ENCODE measurements at regions not wholly inside any gene's neighbourhood (a gene's known extent, or its start where the extent isn't known, plus 50 kb on each side); places are given as distances from the start of the nearest gene placed in this dataset.

- no peaks in the 10 kb centered on the region for H3K36me3 ChIP-seq (replicated peaks in 1 of 2; ENCODE audit: control extremely low read depth in 1 of 2, control insufficient read depth in 1 of 2, extremely low read depth in 1 of 2, insufficient read depth in 2 of 2, low read length in 1 of 2)
- H3K9me3 Mint-ChIP-seq (ENCODE audit: insufficient read depth) = no peaks in the 10 kb centered on the region
- WGBS (ENCODE audit: insufficient coverage) = no CpG with 5 or more reads among the region's 2 CpGs
- H3K79me2 ChIP-seq (ENCODE audit: control insufficient read depth, insufficient read depth, low read length) = no peaks in the 10 kb centered on the region
- H3K4me3 ChIP-seq (ENCODE audit: control extremely low read depth in 1 of 5, extremely low read depth in 1 of 5, insufficient read depth in 1 of 5, low read depth in 2 of 5, low read length in 4 of 5) = no peak overlapping the region
- H3K9ac ChIP-seq (ENCODE audit: low read length) = no peak overlapping the region
- ATAC-seq (ENCODE audit: low read depth) (no peak), DNase-seq (no peak)
- H3K27me3 ChIP-seq (replicated peaks in 1 of 4; ENCODE audit: control extremely low read depth in 1 of 4, control insufficient read depth in 3 of 4, insufficient read depth in 4 of 4, low read length in 3 of 4) = no peaks in the 10 kb centered on the region
- H3K27ac ChIP-seq (ENCODE audit: low read length in 2 of 2) = no peak overlapping the region
- H3K27me3 Mint-ChIP-seq = no peaks in the 10 kb centered on the region
- H3K27ac Mint-ChIP-seq = no peak overlapping the region
- ChIA-PET POLR2A (no interaction called here), CTCF (no interaction called here)
- H2AFZ ChIP-seq (ENCODE audit: insufficient read depth, low read depth, low read length, poor library complexity, severe bottlenecking) = no peak overlapping the region
- no peak overlapping the region for H3K4me3 Mint-ChIP-seq
- peaks cover 0 to 3% (median 3%) of the 10 kb centered on the region in 3 donors for H3K9me3 ChIP-seq (ENCODE audit: control extremely low read depth in 1 of 3, control insufficient read depth in 2 of 3, insufficient read depth in 1 of 3, low read length in 2 of 3)
- peaks cover 3% of the 10 kb centered on the region for H3K4me1 Mint-ChIP-seq
- no peak for TF ChIP-seq CTCF (IDR thresholded peaks at IDR 0.05)
- TF ChIP-seq EZH2 (IDR thresholded peaks at IDR 0.05; ENCODE audit: borderline replicate concordance, insufficient read depth, low read depth, low read length, poor library complexity, severe bottlenecking) = no peak
- intact Hi-C loops (cut with micrococcal nuclease) = no loop called here
- H3K4me2 ChIP-seq (replicated peaks; ENCODE audit: low read depth, low read length, poor library complexity, severe bottlenecking) = no peak overlapping the region
- H4K20me1 ChIP-seq (ENCODE audit: control insufficient read depth, insufficient read depth, low read length, poor library complexity, severe bottlenecking) = no peaks in the 10 kb centered on the region
- no peaks in the 10 kb centered on the region for H3K4me1 ChIP-seq (ENCODE audit: control insufficient read depth in 2 of 2, insufficient read depth in 2 of 2, low read length in 2 of 2)
Measured at GRCh38 chr3:15896500-15896899, 98.7 kb upstream of the ANKRD28 start.

- no peaks in the 10 kb centered on the region for H3K27me3 Mint-ChIP-seq
- 100% methylated on average over 2 of the region's 2 CpGs for WGBS (ENCODE audit: insufficient coverage)
- POLR2A ChIA-PET = no interaction called here
- Histone ChIP-seq H3K27ac (ENCODE audit: low read length in 2 of 2) (no peak overlapping the region), H2AFZ (ENCODE audit: insufficient read depth, low read depth, low read length, poor library complexity, severe bottlenecking) (no peak overlapping the region), H3K4me3 (ENCODE audit: control extremely low read depth in 1 of 5, extremely low read depth in 1 of 5, insufficient read depth in 1 of 5, low read depth in 2 of 5, low read length in 4 of 5) (no peak overlapping the region), H3K4me1 (ENCODE audit: control insufficient read depth in 2 of 2, insufficient read depth in 2 of 2, low read length in 2 of 2) (no peaks in the 10 kb centered on the region), H3K36me3 (replicated peaks in 1 of 2; ENCODE audit: control extremely low read depth in 1 of 2, control insufficient read depth in 1 of 2, extremely low read depth in 1 of 2, insufficient read depth in 2 of 2, low read length in 1 of 2) (no peaks in the 10 kb centered on the region), H4K20me1 (ENCODE audit: control insufficient read depth, insufficient read depth, low read length, poor library complexity, severe bottlenecking) (no peaks in the 10 kb centered on the region), H3K27me3 (replicated peaks in 1 of 4; ENCODE audit: control extremely low read depth in 1 of 4, control insufficient read depth in 3 of 4, insufficient read depth in 4 of 4, low read length in 3 of 4) (no peaks in the 10 kb centered on the region), H3K79me2 (ENCODE audit: control insufficient read depth, insufficient read depth, low read length) (no peaks in the 10 kb centered on the region), H3K9ac (ENCODE audit: low read length) (no peak overlapping the region), H3K9me3 (ENCODE audit: control extremely low read depth in 1 of 3, control insufficient read depth in 2 of 3, insufficient read depth in 1 of 3, low read length in 2 of 3) (peaks cover 0 to 3% (median 3%) of the 10 kb centered on the region in 3 donors), H3K4me2 (replicated peaks; ENCODE audit: low read depth, low read length, poor library complexity, severe bottlenecking) (no peak overlapping the region)
- intact Hi-C loops (cut with micrococcal nuclease) = no loop called here
- TF ChIP-seq EZH2 (IDR thresholded peaks at IDR 0.05; ENCODE audit: borderline replicate concordance, insufficient read depth, low read depth, low read length, poor library complexity, severe bottlenecking) (no peak), CTCF (IDR thresholded peaks at IDR 0.05) (no peak)
- no peak overlapping the region for H3K4me3 Mint-ChIP-seq
- H3K9me3 Mint-ChIP-seq (ENCODE audit: insufficient read depth) = no peaks in the 10 kb centered on the region
- no peak overlapping the region for H3K27ac Mint-ChIP-seq
- no peak for DNase-seq
- H3K4me1 Mint-ChIP-seq = no peaks in the 10 kb centered on the region
- ATAC-seq (ENCODE audit: low read depth) = no peak
- CTCF ChIA-PET = no interaction called here
Measured at GRCh38 chr3:15899388-15899787, 101.6 kb upstream of the ANKRD28 start.
